ENCODE measurements at regions not wholly inside any gene's neighbourhood (a gene's known extent, or its start where the extent isn't known, plus 50 kb on each side); places are given as distances from the start of the nearest gene placed in this dataset.

- DNase-seq (ENCODE audit: low read depth in 2 of 2, low spot score in 1 of 2): no peak
These were observed 663.7 kb upstream of the B3GAT1 start for GRCh38 chr11:135075740-135076139.

DNA sequence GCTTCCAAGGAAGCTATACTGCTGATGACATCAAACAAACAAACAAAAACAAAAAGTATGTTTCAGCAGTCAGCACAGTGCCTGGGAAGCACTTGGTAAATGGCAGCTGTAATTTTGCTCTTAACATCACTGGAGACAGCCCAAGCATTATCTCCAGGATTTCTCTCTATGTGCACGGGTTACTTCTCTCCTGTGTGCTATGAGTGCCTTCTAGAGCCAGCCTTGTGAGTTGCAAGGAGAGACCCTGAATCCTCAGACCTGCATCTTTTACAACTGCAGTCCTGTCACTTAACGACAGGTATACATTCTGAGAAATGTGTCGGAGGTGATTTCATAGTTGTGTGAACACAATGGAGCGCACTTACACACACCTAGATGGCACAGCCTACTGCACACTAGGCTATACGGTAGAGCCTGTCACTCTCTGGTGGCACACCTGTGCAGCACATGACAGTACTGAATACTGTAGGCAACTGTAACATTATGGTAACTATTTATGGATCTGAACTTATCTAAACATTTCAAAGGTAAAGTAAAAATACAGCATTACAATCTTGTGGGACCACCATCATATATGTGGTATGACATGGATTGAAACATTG is 662.5 kb upstream of the B3GAT1 start:
- no peak for DNase-seq (ENCODE audit: low read depth in 2 of 2, low spot score in 1 of 2)

DNA sequence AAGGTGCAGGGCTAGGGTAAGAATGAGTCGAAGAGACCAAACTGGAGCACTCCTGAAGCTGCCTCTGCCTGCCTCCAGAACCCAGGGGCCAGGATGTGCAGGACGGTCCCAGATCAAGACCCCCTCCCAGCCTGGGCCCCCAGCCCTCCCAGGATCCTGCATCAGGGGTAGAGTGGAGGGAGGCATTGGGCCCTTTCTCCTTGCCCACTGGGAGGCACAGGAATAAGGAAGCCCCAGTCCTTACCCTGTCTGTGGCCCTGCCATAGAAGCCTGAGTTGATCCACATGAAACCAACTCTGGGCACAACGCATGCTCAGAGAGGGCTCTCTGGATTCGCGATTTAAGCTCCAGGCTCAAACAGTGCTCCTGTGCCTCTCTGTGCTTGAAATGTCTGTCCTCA is 661.8 kb upstream of the B3GAT1 start:
- DNase-seq (ENCODE audit: low read depth in 2 of 2, low spot score in 1 of 2): no peak

GRCh38 chr11:135073381-135073780 is 661.3 kb upstream of the B3GAT1 start:
- no peak for DNase-seq (ENCODE audit: low read depth in 2 of 2, low spot score in 1 of 2)

- no peak for DNase-seq (ENCODE audit: low read depth in 2 of 2, low spot score in 1 of 2)
These were observed 657.8 kb upstream of the B3GAT1 start for GRCh38 chr11:135069890-135070289.

DNA sequence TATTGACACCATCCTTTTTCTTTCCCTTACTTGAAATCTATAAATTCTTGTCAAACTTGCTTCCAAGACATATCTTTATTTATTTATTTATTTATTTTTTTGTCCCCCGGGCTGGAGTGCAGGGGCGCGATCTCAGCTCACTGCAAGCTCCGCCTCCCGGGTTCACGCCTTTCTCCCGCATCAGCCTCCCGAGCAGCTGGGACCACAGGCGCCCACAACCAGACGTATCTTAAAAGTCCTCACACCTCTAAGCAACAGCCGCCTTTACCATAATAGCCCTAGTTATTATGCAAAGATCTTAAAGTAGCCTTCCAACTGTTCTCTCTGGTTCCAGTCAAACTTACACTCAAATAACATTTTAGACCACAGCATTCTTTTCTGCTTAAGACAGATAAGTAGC is 657.0 kb upstream of the B3GAT1 start:
- no peak for DNase-seq (ENCODE audit: low read depth in 2 of 2, low spot score in 1 of 2)

DNA sequence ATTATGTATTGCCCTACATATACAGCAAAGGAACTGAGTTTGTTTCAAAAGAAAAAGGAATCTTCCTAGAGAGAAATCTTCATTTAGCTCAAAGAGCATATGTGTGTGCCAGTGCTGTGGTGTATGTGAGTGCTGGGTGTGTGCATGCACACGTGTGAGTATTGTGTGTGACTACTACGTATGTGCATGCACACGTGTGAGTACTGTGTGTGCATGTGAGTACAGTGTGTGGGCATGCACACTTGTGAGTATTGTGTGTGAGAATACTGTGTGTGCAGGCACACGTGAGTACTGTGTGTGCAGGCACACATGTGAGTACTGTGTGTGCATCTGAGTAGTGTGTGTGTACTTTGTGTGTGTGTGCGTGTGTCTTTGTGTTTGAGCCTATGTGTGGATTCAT is 651.0 kb upstream of the B3GAT1 start:
- no peak for DNase-seq (ENCODE audit: low read depth in 2 of 2, low spot score in 1 of 2)

- no peak for DNase-seq (ENCODE audit: low read depth in 2 of 2, low spot score in 1 of 2)
These were observed 649.1 kb upstream of the B3GAT1 start for GRCh38 chr11:135061166-135061565.

DNA sequence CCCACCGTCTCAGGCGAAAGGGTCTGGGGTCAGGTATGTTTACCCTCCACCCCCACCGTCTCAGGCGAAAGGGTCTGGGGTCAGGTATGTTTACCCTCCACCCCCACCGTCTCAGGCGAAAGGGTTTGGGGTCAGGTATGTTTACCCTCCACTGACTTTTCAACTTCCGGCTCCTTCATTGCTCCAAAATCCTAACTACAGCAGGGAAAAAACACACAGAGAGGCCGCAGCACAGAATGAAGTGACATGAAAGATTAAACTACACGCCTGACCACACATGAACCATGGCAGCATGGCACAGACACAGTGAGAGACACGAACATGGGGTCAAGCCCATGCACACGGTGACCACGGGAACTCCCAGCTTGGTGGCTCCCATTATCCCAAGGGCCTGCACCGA is 634.9 kb upstream of the B3GAT1 start:
- no peak for DNase-seq (ENCODE audit: low read depth in 2 of 2, low spot score in 1 of 2)

DNA sequence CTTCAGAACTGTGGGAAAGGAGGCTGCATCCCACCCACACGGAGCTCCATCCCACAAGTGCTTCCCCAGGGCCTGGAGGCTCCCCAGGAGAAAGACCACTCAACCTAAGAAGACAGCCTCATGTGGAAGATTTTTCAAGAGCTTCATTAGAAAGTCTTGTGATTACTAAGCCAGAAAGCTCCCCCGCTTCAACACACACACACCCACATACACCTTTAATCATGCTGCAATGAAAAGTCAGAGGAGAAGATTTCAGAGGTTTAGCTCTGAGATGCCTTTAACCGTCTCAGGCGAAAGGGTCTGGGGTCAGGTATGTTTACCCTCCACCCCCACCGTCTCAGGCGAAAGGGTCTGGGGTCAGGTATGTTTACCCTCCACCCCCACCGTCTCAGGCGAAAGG is 634.5 kb upstream of the B3GAT1 start:
- no peak for DNase-seq (ENCODE audit: low read depth in 2 of 2, low spot score in 1 of 2)

DNA sequence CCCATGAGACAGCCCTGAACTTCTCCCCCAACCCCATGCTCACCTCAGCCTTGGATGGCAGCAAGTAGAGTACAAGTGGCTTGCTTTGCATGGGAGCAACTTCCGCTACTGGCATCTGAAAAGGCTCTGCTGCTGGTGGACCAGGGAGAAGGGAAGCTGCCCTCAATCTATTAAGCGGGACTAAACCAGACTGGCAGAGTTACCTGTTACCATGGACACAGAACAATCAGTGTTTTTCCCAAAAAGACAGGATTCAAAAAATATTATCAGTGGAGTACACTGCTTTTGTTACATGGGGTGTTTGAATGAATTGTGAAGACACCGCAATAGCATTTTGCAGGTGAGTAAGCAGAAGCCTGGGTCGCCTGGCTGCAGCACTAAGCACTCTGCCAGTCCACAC is 631.4 kb upstream of the B3GAT1 start:
- no peak for DNase-seq (ENCODE audit: low read depth in 2 of 2, low spot score in 1 of 2)

DNA sequence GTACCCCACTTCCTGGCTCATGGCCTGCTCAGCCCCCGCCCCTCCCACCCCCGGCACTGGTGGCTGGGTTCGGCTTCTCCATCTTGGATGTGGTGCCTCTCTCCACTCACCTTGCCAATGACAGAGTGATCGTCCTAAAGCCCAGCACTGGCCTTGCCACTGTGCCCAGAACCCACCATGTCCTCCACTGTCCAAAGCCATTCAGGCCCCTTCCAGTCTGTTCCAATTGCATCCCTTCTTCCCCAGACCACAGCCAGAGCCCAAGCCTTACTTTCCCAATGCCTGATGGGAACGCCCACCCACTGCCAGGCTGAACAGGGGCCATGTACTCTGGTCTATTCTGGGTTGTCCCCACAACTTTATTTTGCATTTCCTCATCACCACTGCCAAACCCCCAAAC is 625.8 kb upstream of the B3GAT1 start:
- no peak for DNase-seq (ENCODE audit: low read depth in 2 of 2, low spot score in 1 of 2)

DNA sequence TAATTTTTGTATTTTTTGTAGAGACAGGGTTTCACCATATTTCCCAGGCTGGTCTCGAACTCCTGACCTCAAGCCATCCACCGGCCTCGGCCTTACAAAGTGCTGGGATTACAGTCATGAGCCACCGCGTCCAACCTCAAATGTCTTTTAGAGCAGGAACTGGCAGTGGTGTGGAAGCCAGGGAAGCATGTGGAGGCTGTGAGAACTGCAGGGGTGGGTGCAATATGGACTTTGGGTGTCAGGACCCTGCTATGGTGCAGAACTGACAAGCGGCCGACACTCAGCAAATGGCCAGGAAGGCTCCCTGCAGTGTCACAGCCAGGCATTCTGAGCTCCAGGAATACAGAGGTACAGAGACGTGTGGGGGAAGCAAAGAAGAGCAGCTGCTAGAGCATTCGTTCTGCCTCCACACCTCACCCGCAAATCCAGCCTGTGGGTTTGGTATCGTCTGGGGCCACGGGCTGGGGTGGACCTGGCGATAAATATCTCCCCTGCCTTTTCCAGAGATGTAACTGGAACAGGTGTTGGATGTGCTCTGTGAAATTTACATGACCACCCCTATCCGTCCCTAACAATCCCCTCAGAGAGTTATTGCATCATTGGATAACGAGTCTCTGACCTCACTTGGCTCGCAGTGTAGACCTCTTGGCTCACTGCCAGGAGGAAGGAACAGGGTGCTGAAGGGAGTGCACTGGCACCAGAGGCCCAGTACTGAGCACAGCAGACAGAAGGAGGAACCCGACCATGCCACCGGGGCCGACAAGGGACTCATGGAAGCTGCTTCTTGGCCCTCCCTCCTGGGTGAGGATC is 624.7 kb upstream of the B3GAT1 start:
- DNase-seq (ENCODE audit: low read depth in 2 of 2, low spot score in 1 of 2): no peak

DNA sequence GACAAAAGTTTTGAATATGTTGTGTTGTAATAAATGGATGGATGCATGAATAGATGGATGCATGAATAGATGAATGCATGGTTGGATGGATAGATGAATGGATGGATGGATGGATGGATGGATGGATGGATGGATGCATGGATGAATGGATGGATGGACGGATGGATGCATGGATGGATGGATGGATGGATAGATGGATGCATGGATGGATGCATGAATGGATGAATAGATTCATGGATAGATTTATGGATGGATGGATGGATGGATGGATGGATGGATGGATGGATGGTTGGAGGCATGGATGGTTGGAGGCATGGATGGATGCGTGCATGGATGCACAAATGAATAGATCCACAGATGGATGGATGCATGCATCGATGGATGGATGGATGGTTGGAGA is 623.2 kb upstream of the B3GAT1 start:
- DNase-seq (ENCODE audit: low read depth in 2 of 2, low spot score in 1 of 2): no peak

- no peak for DNase-seq (ENCODE audit: low read depth in 2 of 2, low spot score in 1 of 2)
These were observed 621.5 kb upstream of the B3GAT1 start for GRCh38 chr11:135033540-135033939.

DNA sequence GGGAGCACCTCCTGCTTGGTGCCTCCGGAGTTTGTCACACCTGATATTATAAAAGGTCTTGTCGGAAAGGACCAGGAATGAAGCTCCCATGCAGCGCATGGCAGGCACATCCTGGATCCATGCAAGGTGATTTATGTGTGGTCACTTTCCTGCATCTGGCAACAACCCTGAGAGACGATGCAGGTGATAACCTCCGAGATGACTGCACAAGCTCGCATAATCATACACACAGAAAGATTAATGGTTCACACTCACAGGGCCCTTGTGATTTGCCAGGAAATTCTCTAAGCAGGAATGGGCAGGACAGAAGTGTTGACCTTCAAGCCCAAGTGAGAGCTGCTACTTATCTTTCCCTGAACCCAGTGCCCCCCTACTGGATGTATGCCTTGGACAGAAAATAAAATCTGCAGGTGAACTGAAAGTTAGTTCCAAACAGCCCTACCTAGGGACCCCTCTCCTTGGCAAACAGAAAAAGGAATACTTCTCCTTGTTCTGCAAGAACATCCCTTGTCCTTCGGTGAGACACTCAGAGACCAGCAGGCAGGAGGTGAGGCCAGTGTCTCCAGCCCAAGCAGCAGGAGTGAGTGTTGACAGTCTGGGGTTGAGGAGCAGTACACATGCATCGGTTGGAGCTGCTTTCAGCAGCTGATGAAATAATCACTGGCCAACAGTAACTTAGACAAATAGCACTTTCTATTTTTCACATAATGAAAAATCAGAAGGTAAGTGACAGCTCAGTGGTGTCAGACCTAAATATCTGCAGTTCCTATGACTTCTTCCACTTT is 619.4 kb upstream of the B3GAT1 start:
- no peak for DNase-seq (ENCODE audit: low read depth in 2 of 2, low spot score in 1 of 2)

DNA sequence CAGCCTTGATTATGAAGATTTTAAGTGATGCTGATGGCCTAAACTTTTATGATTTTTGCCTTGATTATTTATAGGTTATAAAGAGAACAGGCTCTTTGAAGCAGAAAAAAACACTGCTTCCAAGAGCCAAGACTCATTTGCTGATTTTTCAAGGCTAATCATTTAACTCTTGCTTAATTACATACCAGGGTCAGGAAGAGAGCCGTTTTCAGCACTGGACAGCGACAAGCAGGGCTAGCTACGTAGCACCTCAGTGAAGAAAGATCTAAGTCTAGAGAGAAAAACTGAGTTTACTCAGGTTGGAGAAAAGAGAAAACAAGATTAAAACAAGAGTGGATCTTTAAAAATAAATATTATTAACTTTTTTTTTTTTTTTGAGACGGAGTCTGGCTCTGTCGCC is 615.4 kb upstream of the B3GAT1 start:
- no peak for DNase-seq (ENCODE audit: low read depth in 2 of 2, low spot score in 1 of 2)

- DNase-seq (ENCODE audit: low read depth in 2 of 2, low spot score in 1 of 2): no peak
These were observed 611.5 kb upstream of the B3GAT1 start for GRCh38 chr11:135023499-135023898.

DNA sequence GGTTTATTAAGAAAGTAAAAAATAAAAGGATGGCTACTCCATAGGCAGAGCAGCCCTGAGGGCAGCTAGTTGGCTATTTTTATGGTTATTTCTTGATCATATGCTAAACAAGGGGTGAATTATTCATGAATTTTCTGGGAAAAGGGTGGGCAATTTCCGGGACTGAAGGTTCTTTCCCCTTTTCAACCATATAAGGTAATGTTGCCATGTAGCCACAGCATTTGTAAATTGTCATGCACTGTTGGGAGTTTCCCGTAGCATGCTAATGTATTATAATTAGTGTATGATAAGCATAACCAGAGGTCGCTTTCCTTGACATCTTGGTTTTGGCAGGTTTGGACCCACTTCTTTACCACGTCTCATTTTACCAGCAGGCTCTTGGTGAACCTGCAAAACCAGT is 610.4 kb upstream of the B3GAT1 start:
- no peak for DNase-seq (ENCODE audit: low read depth in 2 of 2, low spot score in 1 of 2)

DNA sequence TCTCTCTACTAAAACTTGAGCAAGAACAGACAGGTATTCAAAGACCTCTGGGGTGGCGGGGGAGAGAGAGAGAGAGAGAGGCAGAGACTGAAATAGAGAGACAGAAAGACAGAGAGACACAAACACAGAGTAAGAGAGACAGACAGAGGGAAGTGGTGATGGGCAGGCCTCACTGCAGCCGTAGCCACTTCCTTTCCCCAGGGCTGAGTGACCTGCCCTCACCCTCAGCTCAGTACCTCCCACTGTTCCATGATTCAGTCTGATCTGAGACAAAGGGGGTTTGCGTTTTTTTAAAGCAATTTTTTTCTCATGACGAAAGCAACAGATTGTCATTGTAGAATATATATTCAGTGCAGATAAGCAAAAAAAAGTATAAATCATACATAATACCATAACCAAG is 607.9 kb upstream of the B3GAT1 start:
- DNase-seq (ENCODE audit: low read depth in 2 of 2, low spot score in 1 of 2): no peak

- no peak for DNase-seq (ENCODE audit: low read depth in 2 of 2, low spot score in 1 of 2)
These were observed 607.4 kb upstream of the B3GAT1 start for GRCh38 chr11:135019343-135019871.

- DNase-seq (ENCODE audit: low read depth in 2 of 2, low spot score in 1 of 2): no peak
These were observed 605.3 kb upstream of the B3GAT1 start for GRCh38 chr11:135017296-135017695.

Measured in stimulated activated CD8-positive, alpha-beta memory T cell treated with anti-CD3 and anti-CD28 coated beads, Interleukin-4, amount 100 ng/mL, for 4 hours (primary cell).